ENCODE measurements at regions not wholly inside any gene's neighbourhood (a gene's known extent, or its start where the extent isn't known, plus 50 kb on each side); places are given as distances from the start of the nearest gene placed in this dataset.

DNA sequence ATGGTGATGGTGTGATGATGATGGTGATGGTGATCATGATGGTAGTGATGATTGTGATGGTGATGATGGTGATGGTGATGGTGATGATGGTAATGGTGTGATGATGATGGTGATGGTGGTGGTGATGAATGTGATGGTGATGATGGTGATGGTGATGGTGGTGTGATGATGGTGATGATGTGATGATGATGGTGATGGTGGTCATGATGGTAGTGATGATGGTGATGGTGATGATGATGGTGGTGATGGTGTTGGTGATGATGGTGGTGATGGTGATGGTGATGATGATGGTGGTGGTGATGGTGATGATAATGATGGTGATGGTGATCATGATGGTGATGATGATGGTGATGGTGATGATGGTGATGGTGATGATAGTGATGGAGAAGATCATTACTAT lies 120.3 kb downstream of the ZNF664 start:
- H3K9me3 ChIP-seq (ENCODE audit: low read depth, low read length), result no peaks in the 10 kb centered on the region
- no peak for DNase-seq (ENCODE audit: low read depth, low spot score)
- no peak overlapping the region for H3K27ac ChIP-seq
- H3K4me3 ChIP-seq, result no peak overlapping the region
- no peak overlapping the region for H3K9ac ChIP-seq (ENCODE audit: insufficient read length)
- no peak for TF ChIP-seq EZH2 (IDR thresholded peaks at IDR 0.05)
- TF ChIP-seq POLR2AphosphoS5 (IDR thresholded peaks at IDR 0.05; ENCODE audit: borderline replicate concordance, low read depth, low read length), result no peak
- TF ChIP-seq FOXP2 (optimal IDR thresholded peaks at IDR 0.05; ENCODE audit: control extremely low read depth, extremely low read length, insufficient read depth), result no peak
- H3K36me3 ChIP-seq (ENCODE audit: insufficient read depth, low read length), result no peaks in the 10 kb centered on the region

DNA sequence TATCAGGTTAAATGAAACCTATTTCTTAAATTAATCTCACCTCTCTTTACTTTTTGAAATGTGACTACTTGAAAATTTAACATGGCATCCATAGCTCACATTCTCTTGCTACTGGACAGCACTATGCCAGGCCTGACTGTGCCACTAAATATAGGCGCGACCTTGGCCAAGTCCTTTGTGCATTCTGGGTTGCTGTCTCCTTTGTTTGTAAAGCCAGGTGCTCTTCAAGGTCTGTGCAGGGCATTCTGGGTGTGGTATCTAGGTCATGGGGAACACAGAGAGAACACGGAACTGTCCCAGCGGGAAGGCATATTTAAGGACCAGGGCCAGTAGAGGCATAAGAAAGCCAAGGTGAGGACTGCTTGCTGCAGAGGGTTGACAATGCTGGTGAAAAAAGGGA lies 121.2 kb downstream of the ZNF664 start:
- TF ChIP-seq EZH2 (IDR thresholded peaks at IDR 0.05), result no peak
- TF ChIP-seq POLR2AphosphoS5 (IDR thresholded peaks at IDR 0.05; ENCODE audit: borderline replicate concordance, low read depth, low read length), result no peak
- no peak for TF ChIP-seq FOXP2 (optimal IDR thresholded peaks at IDR 0.05; ENCODE audit: control extremely low read depth, extremely low read length, insufficient read depth)
- Histone ChIP-seq H3K9me3 (ENCODE audit: low read depth, low read length) (no peaks in the 10 kb centered on the region), H3K9ac (ENCODE audit: insufficient read length) (no peak overlapping the region), H3K36me3 (ENCODE audit: insufficient read depth, low read length) (no peaks in the 10 kb centered on the region), H3K4me3 (no peak overlapping the region), H3K27ac (no peak overlapping the region)
- DNase-seq (ENCODE audit: low read depth, low spot score), result no peak

DNA sequence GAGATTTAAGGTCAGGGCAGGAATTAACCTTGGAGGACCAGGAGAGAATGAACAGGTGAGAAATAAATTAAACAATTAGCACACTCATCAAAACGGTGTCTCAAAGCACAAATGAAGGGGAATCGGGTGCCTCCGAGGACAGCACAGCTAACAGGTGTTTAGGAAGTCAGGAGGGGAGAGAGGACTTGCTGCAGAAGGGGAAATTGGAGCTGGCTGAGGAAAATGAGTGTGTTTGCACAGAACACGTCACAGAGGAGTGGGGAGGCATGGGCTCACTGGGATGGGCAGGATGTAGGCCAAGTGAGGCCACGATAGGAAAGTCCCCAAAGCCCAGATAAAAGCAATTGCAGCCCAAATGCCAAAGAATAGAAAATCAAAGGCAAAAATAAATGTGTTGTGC lies 121.7 kb downstream of the ZNF664 start:
- H3K9me3 ChIP-seq (ENCODE audit: low read depth, low read length), result no peaks in the 10 kb centered on the region
- TF ChIP-seq POLR2AphosphoS5 (IDR thresholded peaks at IDR 0.05; ENCODE audit: borderline replicate concordance, low read depth, low read length) (no peak), FOXP2 (optimal IDR thresholded peaks at IDR 0.05; ENCODE audit: control extremely low read depth, extremely low read length, insufficient read depth) (no peak), EZH2 (IDR thresholded peaks at IDR 0.05) (no peak)
- H3K27ac ChIP-seq, result no peak overlapping the region
- H3K4me3 ChIP-seq, result no peak overlapping the region
- no peaks in the 10 kb centered on the region for H3K36me3 ChIP-seq (ENCODE audit: insufficient read depth, low read length)
- DNase-seq (ENCODE audit: low read depth, low spot score), result no peak
- no peak overlapping the region for H3K9ac ChIP-seq (ENCODE audit: insufficient read length)

DNA sequence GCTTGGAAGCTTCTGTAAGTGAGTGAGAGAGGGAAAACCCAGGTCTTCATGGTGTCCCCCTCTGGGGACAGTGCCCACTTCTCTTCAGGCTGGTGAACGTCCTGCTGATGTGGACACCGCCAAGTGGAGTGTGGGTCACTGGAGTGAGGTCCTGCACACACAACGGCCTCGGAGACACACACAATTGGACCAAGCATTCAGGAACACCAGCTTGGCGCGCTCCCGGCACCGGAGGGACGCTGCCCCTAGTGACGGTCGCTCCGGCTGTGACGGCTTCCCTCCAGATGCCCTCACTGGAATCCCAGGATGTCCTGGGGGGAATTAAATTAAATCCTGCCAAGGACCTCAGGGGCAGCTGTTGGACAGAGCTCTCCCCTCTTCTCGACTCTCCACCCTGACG lies 123.1 kb downstream of the ZNF664 start:
- no peak overlapping the region for H3K9ac ChIP-seq (ENCODE audit: insufficient read length)
- H3K9me3 ChIP-seq (ENCODE audit: low read depth, low read length), result no peaks in the 10 kb centered on the region
- DNase-seq (ENCODE audit: low read depth, low spot score), result no peak
- no peak overlapping the region for H3K27ac ChIP-seq
- H3K36me3 ChIP-seq (ENCODE audit: insufficient read depth, low read length), result no peaks in the 10 kb centered on the region
- TF ChIP-seq EZH2 (IDR thresholded peaks at IDR 0.05) (no peak), FOXP2 (optimal IDR thresholded peaks at IDR 0.05; ENCODE audit: control extremely low read depth, extremely low read length, insufficient read depth) (no peak), POLR2AphosphoS5 (IDR thresholded peaks at IDR 0.05; ENCODE audit: borderline replicate concordance, low read depth, low read length) (no peak)
- H3K4me3 ChIP-seq, result no peak overlapping the region

DNA sequence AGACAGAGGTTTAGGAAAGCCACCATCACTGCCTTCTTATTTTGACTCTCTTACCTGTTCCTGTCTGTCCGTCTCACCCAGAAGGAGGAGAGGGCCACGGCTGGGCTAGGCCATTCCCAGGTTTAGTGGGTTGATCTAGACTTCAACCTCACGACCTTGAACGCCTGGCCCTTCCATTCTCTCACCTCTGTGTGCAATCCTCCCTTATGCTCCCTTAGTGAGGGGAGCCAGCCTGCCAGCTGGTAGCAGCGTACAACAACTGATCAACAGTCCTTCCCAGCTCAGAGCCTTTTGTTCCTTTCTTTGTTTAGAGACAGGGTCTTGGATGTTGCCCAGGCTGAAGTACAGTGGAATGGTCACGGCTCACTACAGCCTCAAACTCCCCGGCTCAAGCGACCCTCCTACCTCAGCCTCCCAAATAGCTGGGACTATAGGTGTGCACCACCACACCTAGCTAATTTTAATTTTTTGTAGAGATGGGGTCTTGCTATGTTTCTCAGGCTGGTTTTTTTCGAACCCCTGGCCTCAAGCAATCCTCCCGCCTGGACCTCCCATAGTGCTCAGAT lies 123.9 kb downstream of the ZNF664 start:
- H3K27ac ChIP-seq, result no peak overlapping the region
- TF ChIP-seq POLR2AphosphoS5 (IDR thresholded peaks at IDR 0.05; ENCODE audit: borderline replicate concordance, low read depth, low read length) (no peak), EZH2 (IDR thresholded peaks at IDR 0.05) (no peak), FOXP2 (optimal IDR thresholded peaks at IDR 0.05; ENCODE audit: control extremely low read depth, extremely low read length, insufficient read depth) (no peak)
- H3K9ac ChIP-seq (ENCODE audit: insufficient read length), result no peak overlapping the region
- no peaks in the 10 kb centered on the region for H3K36me3 ChIP-seq (ENCODE audit: insufficient read depth, low read length)
- no peak overlapping the region for H3K4me3 ChIP-seq
- DNase-seq (ENCODE audit: low read depth, low spot score), result no peak
- no peaks in the 10 kb centered on the region for H3K9me3 ChIP-seq (ENCODE audit: low read depth, low read length)

DNA sequence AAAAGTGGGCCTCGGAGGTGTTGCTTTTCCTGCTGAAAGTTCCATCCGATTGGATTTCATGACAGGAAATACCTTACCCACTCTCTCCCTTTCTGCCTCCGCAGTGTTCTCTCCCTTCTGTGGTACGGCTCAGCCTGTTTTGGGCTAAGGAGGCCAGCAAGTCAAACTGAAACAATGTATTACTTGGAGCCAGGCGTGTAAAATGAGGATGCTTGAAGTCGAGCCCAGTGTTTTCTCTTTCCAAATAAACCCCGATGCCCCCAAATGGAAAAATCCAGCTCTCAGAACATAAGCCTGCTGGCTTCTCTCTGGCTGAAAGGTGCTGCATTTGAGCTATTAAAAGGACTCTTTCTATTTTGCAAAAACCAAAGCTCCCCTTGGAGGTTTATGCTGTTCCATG lies 124.7 kb downstream of the ZNF664 start:
- Histone ChIP-seq H3K36me3 (ENCODE audit: insufficient read depth, low read length) (no peaks in the 10 kb centered on the region), H3K9me3 (ENCODE audit: low read depth, low read length) (no peaks in the 10 kb centered on the region), H3K4me3 (no peak overlapping the region), H3K9ac (ENCODE audit: insufficient read length) (no peak overlapping the region), H3K27ac (no peak overlapping the region)
- DNase-seq (ENCODE audit: low read depth, low spot score), result no peak
- TF ChIP-seq EZH2 (IDR thresholded peaks at IDR 0.05) (no peak), FOXP2 (optimal IDR thresholded peaks at IDR 0.05; ENCODE audit: control extremely low read depth, extremely low read length, insufficient read depth) (no peak), POLR2AphosphoS5 (IDR thresholded peaks at IDR 0.05; ENCODE audit: borderline replicate concordance, low read depth, low read length) (no peak)

DNA sequence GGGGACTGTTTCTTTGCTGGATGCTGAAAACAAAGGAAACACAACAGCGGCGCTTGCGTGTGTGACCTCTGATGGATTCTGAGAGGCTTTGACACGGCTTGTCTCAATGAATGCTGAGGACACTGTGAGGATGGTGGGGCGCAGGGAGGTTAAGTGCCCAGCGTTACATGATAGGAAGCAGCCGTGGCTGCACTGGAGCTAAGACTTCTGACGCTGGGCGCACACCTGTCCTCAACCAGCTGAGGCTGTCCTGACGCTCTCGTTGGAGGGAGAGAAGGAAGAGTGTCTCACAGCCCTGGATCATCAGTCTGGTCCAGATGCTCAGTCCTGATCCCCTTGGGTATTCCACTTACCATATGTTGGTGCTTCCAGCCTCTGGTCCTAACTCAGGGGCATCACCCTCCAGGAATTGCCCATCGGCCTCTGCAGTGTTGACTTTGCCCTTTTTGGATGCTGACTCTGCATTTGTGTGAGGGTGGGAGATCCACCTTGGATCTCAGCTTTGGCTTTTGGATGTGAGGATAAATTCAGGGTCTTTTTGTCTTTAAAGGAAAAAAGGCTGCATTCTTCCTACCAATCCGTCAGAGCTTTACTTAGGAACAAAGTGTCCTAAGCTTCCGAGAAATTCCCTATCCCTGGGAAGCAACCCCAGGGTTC lies 125.2 kb downstream of the ZNF664 start:
- TF ChIP-seq POLR2AphosphoS5 (IDR thresholded peaks at IDR 0.05; ENCODE audit: borderline replicate concordance, low read depth, low read length) (no peak), EZH2 (IDR thresholded peaks at IDR 0.05) (no peak), FOXP2 (optimal IDR thresholded peaks at IDR 0.05; ENCODE audit: control extremely low read depth, extremely low read length, insufficient read depth) (no peak)
- H3K9ac ChIP-seq (ENCODE audit: insufficient read length), result no peak overlapping the region
- no peaks in the 10 kb centered on the region for H3K9me3 ChIP-seq (ENCODE audit: low read depth, low read length)
- no peak for DNase-seq (ENCODE audit: low read depth, low spot score)
- no peaks in the 10 kb centered on the region for H3K36me3 ChIP-seq (ENCODE audit: insufficient read depth, low read length)
- H3K4me3 ChIP-seq, result no peak overlapping the region
- H3K27ac ChIP-seq, result no peak overlapping the region

DNA sequence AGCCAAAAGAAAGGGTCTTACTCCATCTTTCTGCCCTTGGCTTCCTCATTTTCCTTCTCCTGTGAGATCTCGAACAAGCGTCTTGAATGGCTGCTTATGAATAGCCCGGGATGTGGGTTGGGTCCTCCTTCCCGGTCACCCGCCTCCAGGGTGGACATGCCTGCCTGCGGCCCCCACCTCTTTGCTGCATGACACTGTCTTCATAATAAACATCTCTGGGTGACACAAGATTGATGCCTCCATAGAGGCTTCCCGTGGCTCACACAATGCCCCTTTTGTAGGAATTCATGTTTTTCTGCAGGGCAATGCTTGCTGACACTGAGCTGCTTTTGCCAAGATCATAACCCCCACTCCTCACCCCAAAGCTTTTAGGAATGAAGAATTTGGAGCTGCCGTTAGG lies 125.9 kb downstream of the ZNF664 start:
- H3K27ac ChIP-seq, result no peak overlapping the region
- no peaks in the 10 kb centered on the region for H3K36me3 ChIP-seq (ENCODE audit: insufficient read depth, low read length)
- no peak overlapping the region for H3K9ac ChIP-seq (ENCODE audit: insufficient read length)
- DNase-seq (ENCODE audit: low read depth, low spot score), result no peak
- no peak overlapping the region for H3K4me3 ChIP-seq
- H3K9me3 ChIP-seq (ENCODE audit: low read depth, low read length), result no peaks in the 10 kb centered on the region
- TF ChIP-seq EZH2 (IDR thresholded peaks at IDR 0.05), result no peak
- no peak for TF ChIP-seq FOXP2 (optimal IDR thresholded peaks at IDR 0.05; ENCODE audit: control extremely low read depth, extremely low read length, insufficient read depth)
- no peak for TF ChIP-seq POLR2AphosphoS5 (IDR thresholded peaks at IDR 0.05; ENCODE audit: borderline replicate concordance, low read depth, low read length)

DNA sequence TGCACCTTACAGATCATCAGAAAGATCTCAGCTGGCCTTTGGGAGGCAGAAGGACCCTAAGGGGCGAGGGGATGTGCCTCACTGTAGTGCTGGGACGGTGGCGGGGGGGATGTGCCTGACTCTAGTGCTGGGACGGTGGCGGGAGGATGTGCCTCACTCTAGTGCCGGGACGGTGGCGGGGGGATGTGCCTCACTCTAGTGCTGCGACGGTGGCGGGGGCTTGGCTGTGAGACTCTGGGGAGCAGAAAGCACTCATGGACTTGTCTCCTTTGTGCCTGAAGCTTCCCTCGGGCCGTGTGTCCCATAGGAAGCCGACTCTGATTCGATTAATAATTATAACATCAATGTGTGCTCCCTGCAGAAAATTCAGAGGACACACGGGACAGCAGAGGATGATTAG lies 126.6 kb downstream of the ZNF664 start:
- H3K36me3 ChIP-seq (ENCODE audit: insufficient read depth, low read length), result no peaks in the 10 kb centered on the region
- no peak overlapping the region for H3K4me3 ChIP-seq
- TF ChIP-seq EZH2 (IDR thresholded peaks at IDR 0.05) (no peak), POLR2AphosphoS5 (IDR thresholded peaks at IDR 0.05; ENCODE audit: borderline replicate concordance, low read depth, low read length) (no peak), FOXP2 (optimal IDR thresholded peaks at IDR 0.05; ENCODE audit: control extremely low read depth, extremely low read length, insufficient read depth) (no peak)
- H3K9me3 ChIP-seq (ENCODE audit: low read depth, low read length), result no peaks in the 10 kb centered on the region
- H3K9ac ChIP-seq (ENCODE audit: insufficient read length), result no peak overlapping the region
- H3K27ac ChIP-seq, result no peak overlapping the region
- no peak for DNase-seq (ENCODE audit: low read depth, low spot score)
